Mucosa of descending colon (tissue), 3 donors: ENCODE measurements at regions not wholly inside any gene's neighbourhood (a gene's known extent, or its start where the extent isn't known, plus 50 kb on each side); places are given as distances from the start of the nearest gene placed in this dataset.

Experiments
- ATAC-seq: fragments of 200-7000 bp; cut with Tn5 transposase; one replicate; pipeline ENCODE4 v1.9.1; 2020; ENCODE audit warnings: mild to moderate bottlenecking, moderate library complexity
- DNase-seq, 3 donors: peaks; one replicate each; pipeline ENCODE4 v3.0.0-alpha.2; 2020
- H3K36me3 ChIP-seq: fragments of 200-600 bp; one replicate; pipeline ENCODE4 v1.8.0; 2021; ENCODE audit warnings: low read depth, mild to moderate bottlenecking
- H3K4me1 ChIP-seq: fragments of 200-600 bp; one replicate; pipeline ENCODE4 v1.8.0; 2021; ENCODE audit warnings: low read depth, mild to moderate bottlenecking
- H3K4me3 ChIP-seq: fragments of 200-600 bp; one replicate; pipeline ENCODE4 v1.8.0; 2021; ENCODE audit warnings: mild to moderate bottlenecking
- H3K9me3 ChIP-seq: fragments of 200-600 bp; one replicate; pipeline ENCODE4 v1.8.0; 2021; ENCODE audit warnings: mild to moderate bottlenecking
- intact Hi-C, 2 donors: fragments of 100-400 bp; cut with DNase I in 1 of 2; cut with micrococcal nuclease in 1 of 2; formaldehyde crosslinking; loops; one replicate each; pipeline versions ENCODE4 v1.11.0 to v1.11.1; 2022; cut with DNase I, micrococcal nuclease
- TF ChIP-seq, protein P1 (sequence below): fragments of 200-600 bp; IDR thresholded peaks from one replicate; pipeline ENCODE4 v1.8.0; 2022; ENCODE audit warnings: antibody characterized with exemption, mild to moderate bottlenecking
- donor health status: DM: no; HTN: no; CAD: no; lungs with moderate emphysema.
- donor health status: DM: no; HTN: no; CAD: no.
- donor health status: DM: no; HTN: yes; CAD: no.

DNA sequence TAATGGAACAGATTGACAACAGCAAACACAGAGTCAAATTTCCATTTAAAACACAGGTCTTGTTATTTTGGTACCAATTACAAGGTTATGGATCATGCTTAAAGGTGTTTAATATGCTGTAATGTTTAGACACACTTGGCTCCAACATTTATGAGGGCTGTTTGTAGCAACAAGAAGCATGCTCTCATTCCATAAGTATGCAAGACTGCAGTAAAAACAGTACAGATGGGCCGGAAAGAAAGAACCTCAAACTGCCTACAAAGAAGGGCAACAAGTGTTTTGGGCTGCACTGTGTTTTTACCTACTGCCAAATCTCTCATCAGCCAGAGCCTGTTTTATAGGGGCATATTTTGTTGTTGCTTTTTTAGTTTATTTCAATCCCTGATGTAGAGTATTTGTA, 100.5 kb upstream of the HS3ST3A1 start:
- H3K4me1 ChIP-seq: no peaks in the 10 kb centered on the region
- H3K9me3 ChIP-seq: no peaks in the 10 kb centered on the region
- H3K4me3 ChIP-seq: no peak overlapping the region
- no peak for ATAC-seq
- H3K36me3 ChIP-seq: no peaks in the 10 kb centered on the region
- intact Hi-C loops: loop anchor here in 1 of 2 donors (10.0 kb wide), 1 partner anchor 57 kb away; no protein-coding TSS in a partner anchor
- TF ChIP-seq, protein P1, sequence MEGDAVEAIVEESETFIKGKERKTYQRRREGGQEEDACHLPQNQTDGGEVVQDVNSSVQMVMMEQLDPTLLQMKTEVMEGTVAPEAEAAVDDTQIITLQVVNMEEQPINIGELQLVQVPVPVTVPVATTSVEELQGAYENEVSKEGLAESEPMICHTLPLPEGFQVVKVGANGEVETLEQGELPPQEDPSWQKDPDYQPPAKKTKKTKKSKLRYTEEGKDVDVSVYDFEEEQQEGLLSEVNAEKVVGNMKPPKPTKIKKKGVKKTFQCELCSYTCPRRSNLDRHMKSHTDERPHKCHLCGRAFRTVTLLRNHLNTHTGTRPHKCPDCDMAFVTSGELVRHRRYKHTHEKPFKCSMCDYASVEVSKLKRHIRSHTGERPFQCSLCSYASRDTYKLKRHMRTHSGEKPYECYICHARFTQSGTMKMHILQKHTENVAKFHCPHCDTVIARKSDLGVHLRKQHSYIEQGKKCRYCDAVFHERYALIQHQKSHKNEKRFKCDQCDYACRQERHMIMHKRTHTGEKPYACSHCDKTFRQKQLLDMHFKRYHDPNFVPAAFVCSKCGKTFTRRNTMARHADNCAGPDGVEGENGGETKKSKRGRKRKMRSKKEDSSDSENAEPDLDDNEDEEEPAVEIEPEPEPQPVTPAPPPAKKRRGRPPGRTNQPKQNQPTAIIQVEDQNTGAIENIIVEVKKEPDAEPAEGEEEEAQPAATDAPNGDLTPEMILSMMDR: no peak
- DNase-seq: no peak

DNA sequence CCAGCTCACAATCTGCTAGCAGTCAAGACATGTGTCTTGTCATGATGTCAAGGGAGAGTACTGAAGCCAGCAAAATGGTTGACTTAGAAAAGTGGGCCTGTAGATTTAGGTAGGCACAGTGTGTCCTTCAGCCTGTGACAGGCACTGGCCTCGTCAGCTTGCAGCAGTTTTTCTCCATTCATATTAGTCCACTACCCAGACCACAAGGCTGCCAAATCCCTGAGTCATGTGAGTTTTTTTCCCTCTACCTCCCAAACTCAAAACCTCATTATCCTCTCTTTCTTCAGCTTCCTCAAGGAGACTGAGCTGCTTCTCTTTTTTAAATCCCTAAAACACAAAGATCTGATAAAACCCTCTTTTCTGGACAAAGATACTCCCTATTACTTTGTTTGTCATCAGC, 102.6 kb upstream of the HS3ST3A1 start:
- intact Hi-C loops: loop anchor here in 1 of 2 donors (10.0 kb wide), 1 partner anchor 60 kb away; no protein-coding TSS in a partner anchor
- DNase-seq (no peak), ATAC-seq (no peak)
- H3K9me3 ChIP-seq: no peaks in the 10 kb centered on the region
- H3K4me3 ChIP-seq: no peak overlapping the region
- no peaks in the 10 kb centered on the region for H3K36me3 ChIP-seq
- H3K4me1 ChIP-seq: no peaks in the 10 kb centered on the region
- TF ChIP-seq, protein P1: no peak

DNA sequence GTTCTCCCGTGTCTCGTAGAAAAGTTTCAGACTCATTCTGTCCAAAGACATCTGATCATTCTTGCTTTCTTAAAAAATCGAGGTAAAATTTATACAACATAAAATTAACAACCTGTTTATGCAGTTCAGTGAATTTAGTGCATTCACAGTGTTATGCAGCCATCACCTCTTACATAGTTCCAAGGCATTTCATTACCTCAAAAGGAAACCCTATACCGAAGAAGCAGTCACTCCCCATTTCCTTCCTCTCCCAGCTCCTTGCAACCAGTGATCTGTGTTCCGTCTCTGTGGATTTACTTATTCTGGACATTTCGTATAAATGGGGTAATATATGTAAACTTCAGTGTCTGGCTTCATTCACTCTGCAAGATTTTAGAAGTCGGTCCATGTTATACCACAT, 103.5 kb upstream of the HS3ST3A1 start:
- Histone ChIP-seq H3K36me3 (no peaks in the 10 kb centered on the region), H3K4me3 (no peak overlapping the region), H3K9me3 (no peaks in the 10 kb centered on the region), H3K4me1 (no peaks in the 10 kb centered on the region)
- DNase-seq (no peak), ATAC-seq (no peak)
- intact Hi-C loops: loop anchor here in 1 of 2 donors (10.0 kb wide), 1 partner anchor 60 kb away; no protein-coding TSS in a partner anchor
- TF ChIP-seq, protein P1: no peak

DNA sequence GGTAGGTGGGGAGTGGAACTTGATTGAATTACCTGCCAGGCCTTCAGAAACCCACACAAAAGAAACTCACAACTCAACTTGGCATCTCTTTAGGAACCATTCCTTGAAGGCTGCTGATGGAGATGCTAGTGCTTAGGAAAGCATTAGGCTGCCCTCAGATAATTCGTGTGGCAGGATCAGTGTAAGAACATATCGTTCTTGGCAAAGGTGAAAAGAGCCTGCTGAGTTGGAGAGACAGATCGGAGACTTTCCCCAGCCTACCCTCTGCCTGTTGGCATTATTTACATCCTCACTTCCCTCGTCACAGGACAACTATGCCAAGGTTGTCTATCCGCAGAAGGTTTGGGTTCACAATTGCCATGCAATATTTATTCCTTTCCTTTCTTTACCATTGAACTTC, 120.0 kb upstream of the HS3ST3A1 start:
- no peaks in the 10 kb centered on the region for H3K36me3 ChIP-seq
- TF ChIP-seq, protein P1: no peak
- intact Hi-C loops: no loop called here
- H3K4me3 ChIP-seq: no peak overlapping the region
- no peak for DNase-seq
- ATAC-seq: no peak
- H3K4me1 ChIP-seq: no peaks in the 10 kb centered on the region
- H3K9me3 ChIP-seq: no peaks in the 10 kb centered on the region

DNA sequence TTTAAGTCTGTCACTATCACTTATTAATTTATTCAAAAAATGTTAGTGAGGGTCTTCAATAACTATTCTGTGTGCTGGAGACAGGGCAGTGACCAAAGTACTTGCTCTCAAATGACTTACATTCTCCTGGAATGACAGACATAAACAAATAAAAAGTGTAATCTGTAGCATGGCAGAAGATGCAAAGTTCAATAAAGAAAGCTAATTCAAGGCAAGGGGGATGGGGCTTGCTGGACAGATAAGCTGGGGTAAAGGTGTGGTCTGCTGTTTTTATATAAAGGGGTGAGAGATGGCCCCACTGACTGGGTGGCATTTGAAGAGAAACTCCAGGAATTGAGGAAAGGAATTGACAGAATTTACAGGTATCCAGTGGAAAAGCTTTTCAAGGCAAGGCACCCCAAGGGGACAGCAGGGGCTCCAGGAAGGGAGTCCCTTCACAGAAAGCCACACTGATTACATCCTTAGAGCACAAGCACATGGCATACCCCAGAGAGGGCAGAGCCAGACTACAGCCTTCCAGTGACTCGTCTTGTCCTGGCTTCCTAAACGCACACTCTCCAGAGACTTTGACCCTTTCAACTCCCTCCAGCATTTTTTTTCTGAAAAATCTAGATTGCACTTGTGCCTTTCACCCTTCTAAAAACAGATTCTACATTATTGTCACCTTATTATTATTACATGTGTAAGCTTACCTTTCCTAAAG, 123.7 kb upstream of the HS3ST3A1 start:
- H3K4me1 ChIP-seq: no peaks in the 10 kb centered on the region
- DNase-seq (no peak), ATAC-seq (no peak)
- TF ChIP-seq, protein P1: no peak
- intact Hi-C loops: no loop called here
- no peaks in the 10 kb centered on the region for H3K36me3 ChIP-seq
- no peaks in the 10 kb centered on the region for H3K9me3 ChIP-seq
- no peak overlapping the region for H3K4me3 ChIP-seq
